ENCODE measurements at regions not wholly inside any gene's neighbourhood (a gene's known extent, or its start where the extent isn't known, plus 50 kb on each side); places are given as distances from the start of the nearest gene placed in this dataset.

- TF ChIP-seq ZSCAN18 (tag by site-specific recombination; IDR thresholded peaks at IDR 0.05) (no peak), ZNF548 (tag by site-specific recombination; IDR thresholded peaks at IDR 0.05) (no peak), CTCF (tag by site-specific recombination; IDR thresholded peaks at IDR 0.05) (no peak), YY1 (tag by site-specific recombination; IDR thresholded peaks at IDR 0.05) (no peak), TCF7L2 (IDR thresholded peaks at IDR 0.05; ENCODE audit: borderline replicate concordance, low read depth, low read length) (no peak), ZSCAN30 (tag by site-specific recombination; IDR thresholded peaks at IDR 0.05) (no peak), ZNF155 (tag by site-specific recombination; IDR thresholded peaks at IDR 0.05) (no peak), ZBTB44 (tag by site-specific recombination; IDR thresholded peaks at IDR 0.05) (no peak), ZNF623 (tag by site-specific recombination; IDR thresholded peaks at IDR 0.05) (no peak), ZNF792 (tag by site-specific recombination; IDR thresholded peaks at IDR 0.05) (no peak)
Observed at GRCh38 chr10:104520653-104521052, 120.4 kb upstream of the SORCS3 start.
